OCI-LY7 (cell line): ENCODE measurements at regions not wholly inside any gene's neighbourhood (a gene's known extent, or its start where the extent isn't known, plus 50 kb on each side); places are given as distances from the start of the nearest gene placed in this dataset.

Experiments used
- BruUV-seq: library from RNA; stranded (reverse); fragments of 400-500 nt; replicated peaks from 2 replicates; lab custom pipeline; 2021; lab: Mats Ljungman, UMichigan
- CTCF ChIA-PET: fragments of 300-600 bp; sonication (Branson Sonifier 250); formaldehyde crosslinking; loops from one replicate; lab custom pipeline; 2022; ENCODE audit warnings: antibody characterized with exemption; ENCODE audit not compliant: unreplicated experiment; lab: Charles Lee
- POLR2A ChIA-PET: fragments of 300-600 bp; sonication (Branson Sonifier 250); formaldehyde crosslinking; loops from one replicate; lab custom pipeline; 2022; ENCODE audit warnings: antibody characterized with exemption; lab: Charles Lee
- DNase-seq: peaks from one replicate; pipeline ENCODE4 v3.0.0-alpha.2; 2015; ENCODE audit warnings: low spot score
- H2AFZ ChIP-seq: fragments of 200-600 bp; sonication (generic), shearing (Covaris generic); 2 replicates; pipeline ENCODE4 v1.6.1; 2014; ENCODE audit warnings: mild to moderate bottlenecking, antibody characterized with exemption, low read length, moderate library complexity
- H3K27ac ChIP-seq: fragments of 200-600 bp; sonication (generic); 2 replicates; pipeline ENCODE4 v1.5.1; 2014; ENCODE audit warnings: mixed run types, low read depth, mild to moderate bottlenecking, moderate library complexity, low read length, inconsistent platforms; ENCODE audit not compliant: poor library complexity, severe bottlenecking
- H3K36me3 ChIP-seq: fragments of 200-600 bp; sonication (generic); 2 replicates; pipeline ENCODE4 v1.6.1; 2014; ENCODE audit warnings: mild to moderate bottlenecking, antibody characterized with exemption, low read length, moderate library complexity, mixed read lengths; ENCODE audit not compliant: insufficient read depth
- H3K4me1 ChIP-seq: fragments of 200-600 bp; sonication (generic); 2 replicates; pipeline ENCODE4 v1.5.1; 2014; ENCODE audit warnings: mild to moderate bottlenecking, low read length; ENCODE audit not compliant: insufficient read depth, poor library complexity, severe bottlenecking
- H3K4me2 ChIP-seq: fragments of 200-600 bp; sonication (generic); 2 replicates; pipeline ENCODE4 v1.6.1; 2014; ENCODE audit warnings: mild to moderate bottlenecking, low read length
- H3K4me3 ChIP-seq: fragments of 200-600 bp; sonication (generic); 2 replicates; pipeline ENCODE4 v1.5.1; 2014; ENCODE audit warnings: mild to moderate bottlenecking, low read depth, low read length; ENCODE audit not compliant: poor library complexity, severe bottlenecking
- H3K79me2 ChIP-seq: fragments of 200-600 bp; sonication (generic); 2 replicates; pipeline ENCODE4 v1.6.1; 2016; ENCODE audit warnings: low read depth, mild to moderate bottlenecking, low read length, moderate library complexity, mixed read lengths; ENCODE audit not compliant: insufficient read depth
- H3K9me2 ChIP-seq: fragments of 200-600 bp; sonication (generic); 2 replicates; pipeline ENCODE4 v1.6.1; 2016; ENCODE audit warnings: mild to moderate bottlenecking, low read length, mixed read lengths; ENCODE audit not compliant: insufficient read depth
- H3K9me3 ChIP-seq: fragments of 200-600 bp; sonication (generic); 2 replicates; pipeline ENCODE4 v1.6.1; 2014; ENCODE audit warnings: mild to moderate bottlenecking, mixed run types, low read length, mixed read lengths
- H4K20me1 ChIP-seq: fragments of 200-600 bp; sonication (generic); 2 replicates; pipeline ENCODE4 v1.6.1; 2014; ENCODE audit warnings: mild to moderate bottlenecking, antibody characterized with exemption, low read length, moderate library complexity, mixed read lengths; ENCODE audit not compliant: insufficient read depth
- CTCF ChIP-seq: fragments of 200-600 bp; sonication (generic); conservative IDR thresholded peaks from 2 replicates; pipeline ENCODE4 v1.5.1; 2014; ENCODE audit warnings: mild to moderate bottlenecking, antibody characterized with exemption, low read length, moderate library complexity, mixed read lengths
- EZH2phosphoT487 ChIP-seq: fragments of 200-600 bp; sonication (generic); IDR thresholded peaks from 2 replicates; pipeline ENCODE4 v1.6.1; 2018; ENCODE audit warnings: low read depth, borderline replicate concordance, mild to moderate bottlenecking, mixed run types, antibody characterized with exemption, low read length, moderate library complexity, mixed read lengths
- intact Hi-C: fragments of 100-400 bp; cut with micrococcal nuclease; formaldehyde crosslinking; loops from one replicate; pipeline ENCODE4 v1.10.0; 2022; ENCODE audit not compliant: unreplicated experiment

- no peaks in the 10 kb centered on the region for H3K9me2 ChIP-seq
- no peak overlapping the region for H3K27ac ChIP-seq
- POLR2A ChIA-PET, result no interaction called here
- intact Hi-C loops, result no loop called here
- no peak overlapping the region for H2AFZ ChIP-seq
- CTCF ChIA-PET, result no interaction called here
- no peaks in the 10 kb centered on the region for H4K20me1 ChIP-seq
- no peaks in the 10 kb centered on the region for H3K79me2 ChIP-seq
- no peak overlapping the region for H3K4me2 ChIP-seq
- DNase-seq, result no peak
- BruUV-seq, result no TSS peak
- TF ChIP-seq EZH2phosphoT487, result no peak
- TF ChIP-seq CTCF, result no peak
- H3K4me3 ChIP-seq, result no peak overlapping the region
- no peaks in the 10 kb centered on the region for H3K36me3 ChIP-seq
- no peaks in the 10 kb centered on the region for H3K4me1 ChIP-seq
- H3K9me3 ChIP-seq, result no peaks in the 10 kb centered on the region
These were observed 190.3 kb upstream of the CDKN3 start for GRCh38 chr14:54206516-54206915.

DNA sequence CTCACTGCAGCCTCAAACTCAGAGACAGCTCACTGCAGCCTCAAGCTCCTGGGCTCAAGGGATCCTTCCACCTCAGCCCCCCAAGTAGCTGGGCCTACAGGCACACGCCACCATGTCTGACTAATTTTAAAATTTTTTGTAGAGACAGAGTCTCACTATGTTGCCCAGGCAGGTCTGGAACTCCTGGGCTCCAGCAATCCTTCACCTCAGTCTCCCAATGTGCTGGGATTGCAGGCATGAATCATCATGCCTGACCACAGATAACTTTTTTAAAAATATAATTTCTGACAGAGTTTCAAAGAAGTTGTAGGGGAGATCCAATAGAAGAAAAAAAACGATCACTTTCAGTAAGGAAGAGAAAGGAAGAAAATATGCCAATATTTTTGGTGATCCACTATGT is 189.7 kb upstream of the CDKN3 start:
- Histone ChIP-seq H4K20me1 (no peaks in the 10 kb centered on the region), H3K9me3 (no peaks in the 10 kb centered on the region)
- BruUV-seq, result no TSS peak

More for the DNA sequence above, 189.7 kb upstream of the CDKN3 start:
- CTCF ChIA-PET, result no interaction called here
- Histone ChIP-seq H3K27ac (no peak overlapping the region), H3K9me2 (no peaks in the 10 kb centered on the region), H3K4me2 (no peak overlapping the region), H2AFZ (no peak overlapping the region), H3K36me3 (no peaks in the 10 kb centered on the region), H3K4me1 (no peaks in the 10 kb centered on the region), H3K4me3 (no peak overlapping the region), H3K79me2 (no peaks in the 10 kb centered on the region)
- no peak for DNase-seq
- intact Hi-C loops, result no loop called here
- POLR2A ChIA-PET, result no interaction called here
- no peak for TF ChIP-seq CTCF
- TF ChIP-seq EZH2phosphoT487, result no peak
